ENCODE measurements at regions not wholly inside any gene's neighbourhood (a gene's known extent, or its start where the extent isn't known, plus 50 kb on each side); places are given as distances from the start of the nearest gene placed in this dataset.

- no peak for TF ChIP-seq CTCF (IDR thresholded peaks at IDR 0.05)
- no peak for TF ChIP-seq EZH2 (IDR thresholded peaks at IDR 0.05)
Measured at GRCh38 chr12:77299910-77300669, 234.7 kb upstream of the E2F7 start.

Measured in neural progenitor cell (in vitro differentiated cells).